H1 (cell line): ENCODE measurements at regions not wholly inside any gene's neighbourhood (a gene's known extent, or its start where the extent isn't known, plus 50 kb on each side); places are given as distances from the start of the nearest gene placed in this dataset.

Experiments
- CTCF ChIA-PET: fragments of 300-600 bp; sonication (Branson Sonifier 250); formaldehyde crosslinking; loops from one replicate; lab custom pipeline; 2021; ENCODE audit not compliant: partially characterized antibody; lab: Charles Lee
- POLR2A ChIA-PET: fragments of 300-600 bp; sonication (Branson Sonifier 250); formaldehyde crosslinking; loops from one replicate; lab custom pipeline; 2021; ENCODE audit warnings: inconsistent platforms; ENCODE audit not compliant: partially characterized antibody; lab: Charles Lee
- DNase-seq, 2 experiments: peaks; one replicate each; pipeline versions ENCODE4 v3.0.0 to v3.0.0-alpha.2; 2010 to 2022; ENCODE audit warnings: low spot score in 2 of 2, low read depth in 1 of 2, mixed read lengths in 1 of 2
- FAIRE-seq: peaks from 2 replicates; lab custom pipeline; 2011; peaks lifted over from hg19 to GRCh38; lab: Jason Lieb, UNC
- H2AFZ ChIP-seq: 2 replicates; pipeline ENCODE4 v1.8.1; 2012; ENCODE audit warnings: low read length, inconsistent platforms
- H2AK5ac ChIP-seq: 2 replicates; pipeline ENCODE4 v1.6.1; 2013; ENCODE audit warnings: low read depth, low read length
- H2BK120ac ChIP-seq: replicated peaks from 2 replicates; pipeline ENCODE3; 2013; ENCODE audit warnings: low read depth, low read length, inconsistent platforms
- H2BK12ac ChIP-seq: 2 replicates; pipeline ENCODE4 v1.6.1; 2013; ENCODE audit warnings: low read depth, low read length
- H2BK15ac ChIP-seq: 2 replicates; pipeline ENCODE4 v1.6.1; 2013; ENCODE audit warnings: low read length
- H2BK20ac ChIP-seq: 2 replicates; pipeline ENCODE4 v1.6.1; 2013; ENCODE audit warnings: low read length
- H2BK5ac ChIP-seq: 2 replicates; pipeline ENCODE4 v1.6.1; 2013; ENCODE audit warnings: low read depth, low read length
- H3K14ac ChIP-seq: 2 replicates; pipeline ENCODE4 v1.6.1; 2013; ENCODE audit warnings: inconsistent platforms; ENCODE audit not compliant: insufficient read length
- H3K18ac ChIP-seq: 2 replicates; pipeline ENCODE4 v1.6.1; 2013; ENCODE audit warnings: low read length; ENCODE audit errors: extremely low read depth
- H3K23ac ChIP-seq: 2 replicates; pipeline ENCODE4 v1.6.1; 2013; ENCODE audit warnings: inconsistent platforms; ENCODE audit not compliant: insufficient read length
- H3K23me2 ChIP-seq: 2 replicates; pipeline ENCODE4 v1.6.1; 2013; ENCODE audit warnings: low read depth, low read length
- H3K27ac ChIP-seq: 2 replicates; pipeline ENCODE4 v1.6.1; 2011; ENCODE audit warnings: low read depth, low read length, inconsistent platforms
- H3K27me3 ChIP-seq, 4 experiments: replicated peaks in 1 of 4; 1 replicate in 1 of 4; 2 replicates in 3 of 4; pipeline versions ENCODE4 v1.6.1 to v1.8.1; 2011 to 2013; ENCODE audit warnings: low read length in 3 of 4, mild to moderate bottlenecking in 3 of 4, inconsistent platforms in 2 of 4, mixed read lengths in 2 of 4, moderate library complexity in 1 of 4; ENCODE audit not compliant: control insufficient read depth in 3 of 4, insufficient read depth in 3 of 4; ENCODE audit errors: extremely low read depth in 1 of 4
- H3K36me3 ChIP-seq, 4 experiments: 2 replicates each; pipeline versions ENCODE4 v1.6.1 to v1.8.1; 2011 to 2013; ENCODE audit warnings: mild to moderate bottlenecking in 4 of 4, low read length in 3 of 4, moderate library complexity in 2 of 4, control low read depth in 1 of 4, inconsistent platforms in 1 of 4; ENCODE audit not compliant: insufficient read depth in 4 of 4, control insufficient read depth in 2 of 4
- H3K4ac ChIP-seq: replicated peaks from 2 replicates; pipeline ENCODE3; 2013; ENCODE audit warnings: low read length, low read depth, mixed read lengths, inconsistent platforms; ENCODE audit not compliant: insufficient read length
- H3K4me1 ChIP-seq, 4 experiments: replicated peaks in 1 of 4; 1 replicate in 1 of 4; 2 replicates in 3 of 4; pipeline versions ENCODE4 v1.6.1 to v1.8.1; 2011 to 2013; ENCODE audit warnings: low read length in 3 of 4, inconsistent platforms in 2 of 4, mixed read lengths in 1 of 4; ENCODE audit not compliant: insufficient read depth in 4 of 4, control insufficient read depth in 3 of 4
- H3K4me2 ChIP-seq, 2 experiments: 2 replicates each; pipeline versions ENCODE4 v1.6.1 to v1.8.1; 2011 to 2013; ENCODE audit warnings: low read depth in 2 of 2, low read length in 2 of 2, control low read depth in 1 of 2, inconsistent platforms in 1 of 2, mild to moderate bottlenecking in 1 of 2; ENCODE audit not compliant: insufficient read depth in 1 of 2
- H3K4me3 ChIP-seq, 4 experiments: fragments of 200-600, 300-600 bp in 1 of 4; sonication (generic), shearing (Covaris generic), sonication (Bioruptor Twin) in 1 of 4; 2 replicates each; pipeline versions ENCODE4 v1.5.1 to v1.8.1; 2011 to 2016; ENCODE audit warnings: low read length in 4 of 4, low read depth in 3 of 4, control low read depth in 2 of 4, inconsistent platforms in 2 of 4, mild to moderate bottlenecking in 2 of 4, mixed read lengths in 1 of 4, moderate library complexity in 1 of 4; ENCODE audit not compliant: insufficient read depth in 2 of 4; ENCODE audit errors: extremely low read depth in 1 of 4
- H3K56ac ChIP-seq: replicated peaks from 2 replicates; pipeline ENCODE3; 2013; ENCODE audit warnings: low read depth, mild to moderate bottlenecking, mixed read lengths, low read length, inconsistent platforms; ENCODE audit not compliant: insufficient read length
- H3K79me1 ChIP-seq: 2 replicates; pipeline ENCODE4 v1.6.1; 2013; ENCODE audit warnings: low read depth, low read length, control low read depth
- H3K79me2 ChIP-seq, 2 experiments: 2 replicates each; pipeline versions ENCODE4 v1.6.1 to v1.8.1; 2012 to 2013; ENCODE audit warnings: low read length in 2 of 2, mild to moderate bottlenecking in 2 of 2, inconsistent platforms in 1 of 2; ENCODE audit not compliant: insufficient read depth in 2 of 2, control insufficient read depth in 1 of 2
- H3K9ac ChIP-seq, 4 experiments: replicated peaks in 1 of 4; 1 replicate in 1 of 4; 2 replicates in 3 of 4; pipeline versions ENCODE4 v1.6.1 to v1.8.1; 2011 to 2013; ENCODE audit warnings: low read depth in 3 of 4, low read length in 3 of 4, control low read depth in 2 of 4, mild to moderate bottlenecking in 2 of 4, moderate library complexity in 2 of 4, inconsistent platforms in 1 of 4; ENCODE audit errors: extremely low read depth in 1 of 4
- H3K9me3 ChIP-seq, 2 experiments: 2 replicates each; pipeline versions ENCODE4 v1.6.1 to v1.8.1; 2012 to 2013; ENCODE audit warnings: mild to moderate bottlenecking in 2 of 2, moderate library complexity in 2 of 2, control low read depth in 1 of 2, inconsistent platforms in 1 of 2, low read depth in 1 of 2, low read length in 1 of 2, mixed read lengths in 1 of 2; ENCODE audit not compliant: insufficient read depth in 2 of 2
- H4K20me1 ChIP-seq, 2 experiments: replicated peaks in 1 of 2; 2 replicates each; pipeline versions ENCODE3 to v1.8.1; 2011 to 2013; ENCODE audit warnings: inconsistent platforms in 2 of 2, low read length in 2 of 2, mild to moderate bottlenecking in 1 of 2; ENCODE audit not compliant: insufficient read depth in 2 of 2, control insufficient read depth in 1 of 2
- H4K5ac ChIP-seq: 2 replicates; pipeline ENCODE4 v1.6.1; 2013; ENCODE audit warnings: low read length, low read depth, mixed read lengths, inconsistent platforms; ENCODE audit not compliant: insufficient read length
- H4K8ac ChIP-seq: 2 replicates; pipeline ENCODE4 v1.8.0; 2013; ENCODE audit warnings: mild to moderate bottlenecking, moderate library complexity, low read length, inconsistent platforms; ENCODE audit not compliant: insufficient read depth; ENCODE audit errors: extremely low read depth
- H4K91ac ChIP-seq: replicated peaks from 2 replicates; pipeline ENCODE3; 2013; ENCODE audit warnings: low read length, mixed read lengths, inconsistent platforms; ENCODE audit not compliant: insufficient read length
- BRCA1 ChIP-seq: IDR thresholded peaks from 2 replicates; pipeline ENCODE4 v1.6.1; 2012; ENCODE audit warnings: low read depth, low read length, improper control_type of control experiment
- CBX8 ChIP-seq: fragments of 300-800, 300-1000 bp; sonication (generic); IDR thresholded peaks from 2 replicates; pipeline ENCODE4 v1.7.1; 2016; ENCODE audit warnings: low read depth, low read length, borderline replicate concordance
- EGR1 ChIP-seq: IDR thresholded peaks from 2 replicates; pipeline ENCODE4 v1.6.1; 2011; ENCODE audit warnings: low read depth, low read length, borderline replicate concordance
- HDAC6 ChIP-seq: IDR thresholded peaks from one replicate; pipeline ENCODE4 v1.7.1; 2012; ENCODE audit warnings: low read depth, mild to moderate bottlenecking, inconsistent platforms, low read length, moderate library complexity
- JUND ChIP-seq: IDR thresholded peaks from 2 replicates; pipeline ENCODE4 v1.6.1; 2011; ENCODE audit warnings: mild to moderate bottlenecking, improper control_type of control experiment, low read length
- KDM1A ChIP-seq: fragments of 200-600, 300-600 bp; sonication (generic); IDR thresholded peaks from 2 replicates; pipeline ENCODE4 v1.7.1; 2016; ENCODE audit warnings: mild to moderate bottlenecking, low read length, borderline replicate concordance
- KDM5A ChIP-seq: fragments of 200-600 bp; IDR thresholded peaks from 2 replicates; pipeline ENCODE4 v1.7.1; 2012; ENCODE audit warnings: mild to moderate bottlenecking, low read length, inconsistent platforms, mixed read lengths
- RXRA ChIP-seq: IDR thresholded peaks from 2 replicates; pipeline ENCODE4 v1.6.1; 2011; ENCODE audit warnings: low read depth, mild to moderate bottlenecking, low read length, moderate library complexity; ENCODE audit not compliant: insufficient read depth
- SP4 ChIP-seq: IDR thresholded peaks from 2 replicates; pipeline ENCODE4 v1.6.1; 2012; ENCODE audit warnings: low read length, inconsistent platforms
- SRF ChIP-seq: IDR thresholded peaks from 2 replicates; pipeline ENCODE4 v1.6.1; 2011; ENCODE audit warnings: mild to moderate bottlenecking, low read depth, low read length, moderate library complexity
- TCF12 ChIP-seq: IDR thresholded peaks from 2 replicates; pipeline ENCODE4 v1.6.1; 2011; ENCODE audit warnings: low read depth, mild to moderate bottlenecking, low read length
- WGBS, 2 experiments: shearing (Covaris generic) in 1 of 2; methylation state at CpG; one replicate each; pipeline versions ENCODE4 v1.1.6 to v1.1.7; 2013 to 2015; ENCODE audit warnings: low lambda C conversion rate in 2 of 2, mixed read lengths in 2 of 2, inconsistent platforms in 1 of 2, low coverage in 1 of 2, missing lambda C conversion rate in 1 of 2; ENCODE audit not compliant: insufficient replicate concordance in 2 of 2, insufficient coverage in 1 of 2, insufficient read length in 1 of 2; ENCODE audit errors: extremely low coverage in 1 of 2, missing lambda C conversion rate in 1 of 2; 5-methylcytosine and 5-hydroxymethylcytosine counted together

- no peak overlapping the region for H3K23ac ChIP-seq
- H3K36me3 ChIP-seq = peaks cover 0 to 15% (median 6%) of the 10 kb centered on the region in 4 experiments; a peak in 5 of 8 replicates
- H2AK5ac ChIP-seq = no peak overlapping the region
- H4K8ac ChIP-seq = peak overlapping the region; percentile 76; the same call in 1 of the 2 replicates
- no peak overlapping the region for H4K91ac ChIP-seq
- no peak overlapping the region for H3K14ac ChIP-seq
- CTCF ChIA-PET = interaction anchor here (0.8 to 1.1 kb wide), 2 partner anchors 53 to 64 kb away, joined by 3 to 4 read pairs; no protein-coding TSS in a partner anchor
- peaks cover 11% of the 10 kb centered on the region for H3K79me1 ChIP-seq
- H3K4me2 ChIP-seq = no peak overlapping the region
- DNase-seq (no peak), FAIRE-seq (no peak)
- H4K5ac ChIP-seq = no peak overlapping the region
- no peak overlapping the region for H3K56ac ChIP-seq
- WGBS, 2 experiments = 77% methylated on average over 11 of the region's 12 CpGs; no CpG with 5 or more reads in 1 of the 2 experiments
- no peak overlapping the region for H3K18ac ChIP-seq
- no peak overlapping the region for H2BK12ac ChIP-seq
- H2AFZ ChIP-seq = no peak overlapping the region
- H2BK5ac ChIP-seq = no peak overlapping the region
- no peak overlapping the region for H2BK20ac ChIP-seq
- no peak overlapping the region for H3K9ac ChIP-seq
- H3K79me2 ChIP-seq = peaks cover 0 to 3% of the 10 kb centered on the region in 2 experiments; a peak in 1 of 4 replicates
- no peak overlapping the region for H3K27ac ChIP-seq
- H3K9me3 ChIP-seq = no peaks in the 10 kb centered on the region
- H3K4me3 ChIP-seq = no peak overlapping the region
- peaks cover 0 to 8% (median 0%) of the 10 kb centered on the region in 4 experiments; a peak in 2 of 7 replicates for H3K4me1 ChIP-seq
- no peak overlapping the region for H2BK120ac ChIP-seq
- TF ChIP-seq SRF = no peak
- no peak for TF ChIP-seq KDM1A
- no peak for TF ChIP-seq KDM5A
- no peak for TF ChIP-seq JUND
- no peak for TF ChIP-seq SP4
- TF ChIP-seq HDAC6 = no peak
- TF ChIP-seq BRCA1 = no peak
- no peak for TF ChIP-seq TCF12
- no peak for TF ChIP-seq RXRA
- TF ChIP-seq EGR1 = no peak
- TF ChIP-seq CBX8 = no peak
- no peaks in the 10 kb centered on the region for H3K27me3 ChIP-seq
- no peaks in the 10 kb centered on the region for H3K23me2 ChIP-seq
- no peak overlapping the region for H3K4ac ChIP-seq
- POLR2A ChIA-PET = no interaction called here
- H2BK15ac ChIP-seq = no peak overlapping the region
- peaks cover 9 to 13% of the 10 kb centered on the region in 2 experiments for H4K20me1 ChIP-seq
Observed at GRCh38 chr12:124451637-124452243, 115.7 kb downstream of the NCOR2 start.
